Stimulated activated CD4-positive, alpha-beta T cell treated with anti-CD3 and anti-CD28 coated beads, Interleukin-4, amount 100 ng/mL, for 48 hours (primary cell): ENCODE measurements at regions not wholly inside any gene's neighbourhood (a gene's known extent, or its start where the extent isn't known, plus 50 kb on each side); places are given as distances from the start of the nearest gene placed in this dataset.
"Not testable (repeated sequence)": the region's sequence is repeated elsewhere in the genome, so short reads cannot be mapped to it uniquely, and the experiment has no call there.

ENCODE experiments used
- DNase-seq, 2 donors: peaks; one replicate each; pipeline ENCODE4 v3.0.0-alpha.2; 2020; ENCODE audit warnings: low read depth in 2 of 2

- no peak for DNase-seq
Observed at GRCh38 chr6:169981969-169982368, 230.5 kb downstream of the ERMARD start.

- no peak for DNase-seq
Observed at GRCh38 chr6:169981568-169981967, 230.1 kb downstream of the ERMARD start.

- DNase-seq = no peak
Observed at GRCh38 chr6:169980826-169981450, 229.5 kb downstream of the ERMARD start.

- DNase-seq = no peak
Observed at GRCh38 chr6:169979873-169980432, 228.5 kb downstream of the ERMARD start.

GRCh38 chr6:169978615-169979161 lies 227.3 kb downstream of the ERMARD start:
- no peak for DNase-seq

GRCh38 chr6:169977434-169978265 lies 226.2 kb downstream of the ERMARD start:
- DNase-seq = no peak

GRCh38 chr6:169976301-169977081 lies 225.1 kb downstream of the ERMARD start:
- DNase-seq = no peak

- no peak for DNase-seq
Observed at GRCh38 chr6:169975701-169976100, 224.3 kb downstream of the ERMARD start.

- no peak for DNase-seq
Observed at GRCh38 chr6:169975286-169975685, 223.9 kb downstream of the ERMARD start.

GRCh38 chr6:169974663-169975062 lies 223.2 kb downstream of the ERMARD start:
- no peak for DNase-seq

- not testable (repeated sequence) for DNase-seq
Observed at GRCh38 chr6:169973588-169974467, 222.4 kb downstream of the ERMARD start.

GRCh38 chr6:169972736-169973135 lies 221.3 kb downstream of the ERMARD start:
- no peak for DNase-seq

GRCh38 chr6:169972101-169972651 lies 220.8 kb downstream of the ERMARD start:
- no peak for DNase-seq

- DNase-seq = no peak
Observed at GRCh38 chr6:169971081-169971861, 219.8 kb downstream of the ERMARD start.

GRCh38 chr6:169970306-169970988 lies 219.0 kb downstream of the ERMARD start:
- DNase-seq = no peak

GRCh38 chr6:169969372-169970099 lies 218.1 kb downstream of the ERMARD start:
- no peak for DNase-seq

GRCh38 chr6:169968541-169969270 lies 217.3 kb downstream of the ERMARD start:
- DNase-seq = no peak

GRCh38 chr6:169967687-169968086 lies 216.3 kb downstream of the ERMARD start:
- DNase-seq = no peak
